GM23338 (cell line): ENCODE measurements at regions not wholly inside any gene's neighbourhood (a gene's known extent, or its start where the extent isn't known, plus 50 kb on each side); places are given as distances from the start of the nearest gene placed in this dataset.

Source experiments
- ATAC-seq: fragments of 200-7000 bp; cut with Tn5 transposase; 3 replicates; pipeline ENCODE4 v1.9.1; 2020
- DNase-seq: peaks from one replicate; pipeline ENCODE4 v3.0.0-alpha.2; 2015; ENCODE audit warnings: low spot score
- H2AFZ ChIP-seq: fragments of 200-600 bp; sonication (generic); 2 replicates; pipeline ENCODE4 v1.8.0; 2016; ENCODE audit warnings: antibody characterized with exemption, mild to moderate bottlenecking, moderate library complexity
- H3F3A ChIP-seq: fragments of 200-600 bp; sonication (generic); replicated peaks from 2 replicates; pipeline ENCODE4 v1.8.0; 2017; ENCODE audit warnings: antibody characterized with exemption, mixed run types, low read depth
- H3K27ac ChIP-seq: fragments of 200-600 bp; sonication (generic); 2 replicates; pipeline ENCODE4 v1.6.1; 2016; ENCODE audit warnings: low read depth
- H3K27me3 ChIP-seq: fragments of 200-600 bp; sonication (generic); 2 replicates; pipeline ENCODE4 v1.8.0; 2016; ENCODE audit warnings: mild to moderate bottlenecking, mixed run types, moderate library complexity; ENCODE audit not compliant: insufficient read depth
- H3K36me3 ChIP-seq: fragments of 200-600 bp; sonication (generic); 2 replicates; pipeline ENCODE4 v1.8.0; 2016; ENCODE audit warnings: mild to moderate bottlenecking; ENCODE audit not compliant: insufficient read depth
- H3K4me1 ChIP-seq: fragments of 200-600 bp; sonication (generic); 2 replicates; pipeline ENCODE4 v1.8.0; 2016; ENCODE audit warnings: mild to moderate bottlenecking, moderate library complexity; ENCODE audit not compliant: insufficient read depth
- H3K4me2 ChIP-seq: fragments of 200-600 bp; sonication (generic); 2 replicates; pipeline ENCODE4 v1.7.1; 2017; ENCODE audit warnings: mixed run types
- H3K4me3 ChIP-seq: fragments of 200-600 bp; sonication (generic); 2 replicates; pipeline ENCODE4 v1.6.1; 2016; ENCODE audit warnings: mixed run types
- H3K79me2 ChIP-seq: fragments of 200-600 bp; sonication (generic); replicated peaks from 2 replicates; pipeline ENCODE4 v1.8.0; 2017; ENCODE audit warnings: mild to moderate bottlenecking; ENCODE audit not compliant: insufficient read depth
- H3K9me2 ChIP-seq: fragments of 200-600 bp; sonication (generic); 2 replicates; pipeline ENCODE4 v1.8.0; 2017; ENCODE audit not compliant: insufficient read depth
- H4K20me1 ChIP-seq: fragments of 200-600 bp; sonication (generic); replicated peaks from 2 replicates; pipeline ENCODE4 v1.8.0; 2017; ENCODE audit warnings: mild to moderate bottlenecking; ENCODE audit not compliant: insufficient read depth
- H3K27ac Mint-ChIP-seq: 2 replicates; pipeline ENCODE4 v1.8.0; 2020; ENCODE audit warnings: inconsistent platforms, mild to moderate bottlenecking, moderate library complexity, mixed read lengths
- H3K27me3 Mint-ChIP-seq: 3 replicates; pipeline ENCODE4 v1.8.0; 2022; ENCODE audit warnings: low read depth, mild to moderate bottlenecking, moderate library complexity, mixed read lengths, inconsistent platforms; ENCODE audit not compliant: insufficient read depth, poor library complexity
- H3K36me3 Mint-ChIP-seq: 3 replicates; pipeline ENCODE4 v1.8.0; 2021; ENCODE audit warnings: low read depth, mild to moderate bottlenecking, inconsistent platforms, moderate library complexity, mixed read lengths
- H3K4me1 Mint-ChIP-seq: 3 replicates; pipeline ENCODE4 v1.8.0; 2020; ENCODE audit warnings: mild to moderate bottlenecking, inconsistent platforms, mixed read lengths
- H3K4me3 Mint-ChIP-seq: 3 replicates; pipeline ENCODE4 v1.8.0; 2021; ENCODE audit warnings: moderate library complexity, mild to moderate bottlenecking, inconsistent platforms, mixed read lengths
- H3K9me3 Mint-ChIP-seq: 3 replicates; pipeline ENCODE4 v1.8.0; 2020; ENCODE audit warnings: moderate library complexity, mild to moderate bottlenecking, inconsistent platforms, mixed read lengths
- CREB1 ChIP-seq: fragments of 250-450 bp; sonication (Bioruptor Pico); IDR thresholded peaks from 2 replicates; pipeline ENCODE4 v1.5.0; 2020; ENCODE audit warnings: low read depth, mild to moderate bottlenecking, moderate library complexity
- CTCF ChIP-seq, 2 experiments: fragments of 200-600 bp in 1 of 2; sonication (generic) in 1 of 2; conservative IDR thresholded peaks; 2 replicates each; pipeline versions ENCODE4 v1.5.1 to v1.6.1; 2016 to 2017; ENCODE audit warnings: antibody characterized with exemption in 2 of 2, low read depth in 2 of 2, mild to moderate bottlenecking in 2 of 2, moderate library complexity in 1 of 2
- EZH2 ChIP-seq: fragments of 200-600 bp; sonication (generic); IDR thresholded peaks from one replicate; pipeline ENCODE4 v1.8.0; 2017; ENCODE audit warnings: antibody characterized with exemption, mild to moderate bottlenecking, low read depth; ENCODE audit not compliant: unreplicated experiment
- EZH2phosphoT487 ChIP-seq: fragments of 200-600 bp; sonication (generic); IDR thresholded peaks from one replicate; pipeline ENCODE4 v1.8.1; 2018; ENCODE audit warnings: antibody characterized with exemption; ENCODE audit not compliant: unreplicated experiment
- JUNB ChIP-seq: IDR thresholded peaks from one replicate; pipeline ENCODE4 v1.6.1; 2016; ENCODE audit warnings: antibody characterized with exemption; ENCODE audit not compliant: unreplicated experiment
- NANOG ChIP-seq: IDR thresholded peaks from 2 replicates; pipeline ENCODE4 v1.6.1; 2016; ENCODE audit warnings: antibody characterized with exemption, borderline replicate concordance
- REST ChIP-seq: IDR thresholded peaks from one replicate; pipeline ENCODE4 v1.6.1; 2018; ENCODE audit warnings: antibody characterized with exemption; ENCODE audit not compliant: unreplicated experiment
- STAT1 ChIP-seq: IDR thresholded peaks from one replicate; pipeline ENCODE4 v1.6.1; 2016; ENCODE audit warnings: antibody characterized with exemption; ENCODE audit not compliant: unreplicated experiment
- ZNF331 ChIP-seq: fragments of 250-450 bp; sonication (Bioruptor Pico); IDR thresholded peaks from 2 replicates; pipeline ENCODE4 v1.5.0; 2020; ENCODE audit warnings: low read depth, mild to moderate bottlenecking, moderate library complexity
- ZNF462 ChIP-seq: fragments of 250-450 bp; sonication (Bioruptor Pico); IDR thresholded peaks from 2 replicates; pipeline ENCODE4 v1.5.0; 2020; ENCODE audit warnings: mild to moderate bottlenecking, moderate library complexity
- TF ChIP-seq, protein P1 (sequence below): IDR thresholded peaks from 2 replicates; pipeline ENCODE4 v1.6.1; 2016; ENCODE audit warnings: antibody characterized with exemption

DNA sequence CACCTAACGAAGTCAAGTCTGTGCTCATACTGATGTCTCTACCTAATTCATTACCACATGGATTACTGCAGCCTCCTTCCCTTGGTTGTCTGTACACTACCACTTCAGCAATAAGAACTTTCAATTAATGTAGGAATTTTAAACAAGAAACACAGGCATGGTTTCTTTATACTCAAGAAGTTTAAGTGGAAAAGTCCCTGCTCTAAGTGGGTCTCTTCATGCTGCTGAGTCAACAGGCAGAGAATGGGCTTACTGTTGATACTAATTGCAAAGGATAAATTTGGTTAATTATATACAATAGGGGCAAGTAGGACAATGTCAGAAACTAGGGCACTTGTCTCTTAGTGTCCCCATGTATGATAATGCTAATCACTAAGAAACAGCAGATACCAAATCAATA is 392.6 kb downstream of the DSEL start (continued):
- TF ChIP-seq CTCF (conservative IDR thresholded peaks at IDR 0.05; ENCODE audit: low read depth in 2 of 2) = no peak

GRCh38 chr18:67117804-67118203 is 398.7 kb downstream of the DSEL start:
- no peak overlapping the region for H3K4me3 ChIP-seq
- H3K4me1 ChIP-seq = no peaks in the 10 kb centered on the region
- no peaks in the 10 kb centered on the region for H4K20me1 ChIP-seq
- Mint-ChIP-seq H3K27ac (no peak overlapping the region), H3K36me3 (no peaks in the 10 kb centered on the region), H3K27me3 (no peaks in the 10 kb centered on the region), H3K4me1 (no peaks in the 10 kb centered on the region; the same call in 2 of the 3 replicates), H3K9me3 (no peaks in the 10 kb centered on the region), H3K4me3 (no peak overlapping the region)
- no peaks in the 10 kb centered on the region for H3K79me2 ChIP-seq
- H3K27ac ChIP-seq = no peak overlapping the region
- H3K9me2 ChIP-seq = no peaks in the 10 kb centered on the region
- DNase-seq (no peak), ATAC-seq (no peak)
- no peaks in the 10 kb centered on the region for H3K27me3 ChIP-seq
- H3F3A ChIP-seq = no peaks in the 10 kb centered on the region
- no peaks in the 10 kb centered on the region for H3K36me3 ChIP-seq
- H3K4me2 ChIP-seq = no peak overlapping the region
- H2AFZ ChIP-seq = no peak overlapping the region
- TF ChIP-seq, protein P1, sequence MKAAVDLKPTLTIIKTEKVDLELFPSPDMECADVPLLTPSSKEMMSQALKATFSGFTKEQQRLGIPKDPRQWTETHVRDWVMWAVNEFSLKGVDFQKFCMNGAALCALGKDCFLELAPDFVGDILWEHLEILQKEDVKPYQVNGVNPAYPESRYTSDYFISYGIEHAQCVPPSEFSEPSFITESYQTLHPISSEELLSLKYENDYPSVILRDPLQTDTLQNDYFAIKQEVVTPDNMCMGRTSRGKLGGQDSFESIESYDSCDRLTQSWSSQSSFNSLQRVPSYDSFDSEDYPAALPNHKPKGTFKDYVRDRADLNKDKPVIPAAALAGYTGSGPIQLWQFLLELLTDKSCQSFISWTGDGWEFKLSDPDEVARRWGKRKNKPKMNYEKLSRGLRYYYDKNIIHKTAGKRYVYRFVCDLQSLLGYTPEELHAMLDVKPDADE = no peak
- TF ChIP-seq ZNF331 (CRISPR knock-in tag) (no peak), REST (no peak), JUNB (no peak), EZH2 (no peak), CTCF (conservative IDR thresholded peaks at IDR 0.05; ENCODE audit: low read depth in 2 of 2) (no peak), CREB1 (CRISPR knock-in tag) (no peak), EZH2phosphoT487 (no peak), NANOG (no peak), ZNF462 (no peak), STAT1 (no peak)
